ENCODE measurements at regions not wholly inside any gene's neighbourhood (a gene's known extent, or its start where the extent isn't known, plus 50 kb on each side); places are given as distances from the start of the nearest gene placed in this dataset.

GRCh38 chr2:15734674-15735483, 143.2 kb downstream of the DDX1 start:
- no peak overlapping the region for H3K27ac Mint-ChIP-seq
- no peaks in the 10 kb centered on the region for H3K4me1 Mint-ChIP-seq (ENCODE audit: low read depth)
- Histone ChIP-seq H3K9me3 (ENCODE audit: control insufficient read depth in 1 of 2, insufficient read depth in 1 of 2, low read length in 2 of 2) (peaks cover 0 to 6% of the 10 kb centered on the region in 2 experiments), H3K36me3 (ENCODE audit: insufficient read depth, low read length) (no peaks in the 10 kb centered on the region), H3K4me1 (ENCODE audit: insufficient read depth, low read length) (no peaks in the 10 kb centered on the region), H3K27ac (ENCODE audit: low read depth in 1 of 2, low read length in 2 of 2) (no peak overlapping the region), H3K27me3 (ENCODE audit: control insufficient read depth in 1 of 2, insufficient read depth in 2 of 2, low read length in 2 of 2) (no peaks in the 10 kb centered on the region), H3K4me3 (ENCODE audit: low read length) (no peak overlapping the region)
- intact Hi-C loops (cut with DNase I, micrococcal nuclease), result no loop called here
- H3K27me3 Mint-ChIP-seq, result peaks cover 11% of the 10 kb centered on the region
- H3K36me3 Mint-ChIP-seq (ENCODE audit: low read depth), result no peaks in the 10 kb centered on the region
- no peaks in the 10 kb centered on the region for H3K9me3 Mint-ChIP-seq
- ATAC-seq (ENCODE audit: poor library complexity), result no peak
- ChIA-PET POLR2A (no interaction called here), CTCF (no interaction called here)
- no peak for DNase-seq
- no peak for TF ChIP-seq CTCF (IDR thresholded peaks at IDR 0.05)
- H3K4me3 Mint-ChIP-seq, result no peak overlapping the region

DNA sequence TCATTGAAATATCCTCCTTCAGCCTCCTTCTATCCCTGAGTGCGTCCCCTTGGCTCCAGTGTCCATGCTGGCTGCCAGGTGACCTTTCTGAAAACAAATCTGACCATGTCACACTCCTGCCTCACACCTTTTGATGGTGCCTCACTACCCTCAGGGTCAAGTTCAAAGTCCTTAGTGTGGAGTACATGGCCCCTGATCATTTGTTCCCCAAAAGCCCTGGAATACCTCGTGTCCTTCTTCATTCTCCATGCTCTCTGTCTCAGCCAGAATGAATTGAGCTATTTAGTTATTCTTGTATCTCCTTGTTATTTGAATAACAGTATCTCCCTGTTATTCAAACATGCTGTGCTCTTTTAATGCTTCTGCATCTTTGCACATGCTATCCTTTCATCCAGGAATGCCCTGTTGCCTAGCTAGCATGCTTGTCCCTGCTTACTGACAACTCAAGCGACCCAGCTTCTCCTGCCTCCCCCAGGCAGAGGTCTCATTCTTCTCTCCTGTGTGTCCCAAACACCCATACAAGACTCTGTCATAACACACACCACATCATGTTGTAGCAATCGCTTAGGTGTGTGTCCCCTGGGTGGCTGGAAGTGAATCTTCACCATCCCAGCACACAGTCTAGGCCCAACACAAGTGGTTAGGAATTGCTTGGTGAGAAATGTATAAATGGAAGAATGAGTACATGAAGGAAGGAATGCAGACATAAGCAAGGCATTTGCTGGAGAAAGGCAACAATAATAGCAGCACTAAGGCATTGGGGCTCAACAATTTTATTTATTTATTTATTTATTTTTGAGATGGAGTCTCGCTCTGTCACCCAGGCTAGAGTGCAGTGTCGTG, 144.0 kb downstream of the DDX1 start:
- H3K36me3 Mint-ChIP-seq (ENCODE audit: low read depth), result no peaks in the 10 kb centered on the region
- H3K4me3 Mint-ChIP-seq, result no peak overlapping the region
- no peaks in the 10 kb centered on the region for H3K4me1 Mint-ChIP-seq (ENCODE audit: low read depth)
- CTCF ChIA-PET, result no interaction called here
- H3K9me3 ChIP-seq (ENCODE audit: control insufficient read depth in 1 of 2, insufficient read depth in 1 of 2, low read length in 2 of 2), result peaks cover 3% of the 10 kb centered on the region in 2 experiments
- no peak overlapping the region for H3K4me3 ChIP-seq (ENCODE audit: low read length)
- ATAC-seq (ENCODE audit: poor library complexity), result no peak
- H3K36me3 ChIP-seq (ENCODE audit: insufficient read depth, low read length), result no peaks in the 10 kb centered on the region
- no peak overlapping the region for H3K27ac ChIP-seq (ENCODE audit: low read depth in 1 of 2, low read length in 2 of 2)
- H3K9me3 Mint-ChIP-seq, result no peaks in the 10 kb centered on the region
- no peak overlapping the region for H3K27ac Mint-ChIP-seq
- no peak for DNase-seq
- POLR2A ChIA-PET, result no interaction called here
- H3K27me3 ChIP-seq (ENCODE audit: control insufficient read depth in 1 of 2, insufficient read depth in 2 of 2, low read length in 2 of 2), result no peaks in the 10 kb centered on the region
- intact Hi-C loops (cut with DNase I, micrococcal nuclease), result no loop called here
- no peaks in the 10 kb centered on the region for H3K4me1 ChIP-seq (ENCODE audit: insufficient read depth, low read length)
- TF ChIP-seq CTCF (IDR thresholded peaks at IDR 0.05), result no peak
- H3K27me3 Mint-ChIP-seq, result peaks cover 11% of the 10 kb centered on the region

DNA sequence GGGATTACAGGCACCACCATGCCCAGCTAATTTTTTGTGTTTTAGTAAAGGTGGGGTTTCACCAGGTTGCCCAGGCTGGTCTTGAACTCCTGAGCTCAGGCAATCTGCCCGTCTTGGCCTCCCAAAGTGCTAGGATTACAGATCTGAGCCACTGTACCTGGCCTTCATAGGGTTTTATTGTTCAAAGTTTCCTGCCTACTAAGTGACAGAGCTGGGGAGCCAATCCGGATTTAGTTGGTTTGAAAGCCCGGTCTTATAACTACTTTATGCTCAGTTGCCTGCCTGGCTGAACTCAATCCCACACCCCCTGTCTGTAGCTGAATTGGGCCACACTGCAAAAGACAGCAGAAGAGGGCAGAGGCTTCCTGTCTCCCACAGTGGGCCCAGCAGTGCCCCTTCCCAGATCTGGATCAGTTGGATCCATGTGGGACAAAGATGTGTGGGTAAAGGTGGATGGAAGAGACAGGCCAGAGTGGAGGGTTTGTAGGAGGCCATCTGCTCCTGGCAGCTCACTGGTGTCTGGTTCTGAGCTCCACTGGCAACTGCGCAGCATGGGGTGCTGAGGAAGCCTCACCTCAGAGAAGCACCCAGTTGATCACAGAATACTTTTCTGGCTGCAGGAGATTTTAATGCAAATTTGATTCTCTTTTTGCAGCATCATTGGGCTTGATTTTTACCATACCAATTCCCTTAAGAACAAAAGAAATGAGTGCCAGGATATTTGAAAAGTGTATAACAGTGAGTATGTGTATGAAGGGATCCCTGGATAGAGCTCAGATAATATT, 144.9 kb downstream of the DDX1 start:
- Histone ChIP-seq H3K36me3 (ENCODE audit: insufficient read depth, low read length) (no peaks in the 10 kb centered on the region), H3K4me1 (ENCODE audit: insufficient read depth, low read length) (no peaks in the 10 kb centered on the region), H3K4me3 (ENCODE audit: low read length) (no peak overlapping the region), H3K9me3 (ENCODE audit: control insufficient read depth in 1 of 2, insufficient read depth in 1 of 2, low read length in 2 of 2) (peaks cover 0 to 5% of the 10 kb centered on the region in 2 experiments), H3K27ac (ENCODE audit: low read depth in 1 of 2, low read length in 2 of 2) (no peak overlapping the region), H3K27me3 (ENCODE audit: control insufficient read depth in 1 of 2, insufficient read depth in 2 of 2, low read length in 2 of 2) (no peaks in the 10 kb centered on the region)
- CTCF ChIA-PET, result no interaction called here
- POLR2A ChIA-PET, result no interaction called here
- intact Hi-C loops (cut with DNase I, micrococcal nuclease), result no loop called here
- H3K36me3 Mint-ChIP-seq (ENCODE audit: low read depth), result no peaks in the 10 kb centered on the region
- no peak for TF ChIP-seq CTCF (IDR thresholded peaks at IDR 0.05)
- no peaks in the 10 kb centered on the region for H3K9me3 Mint-ChIP-seq
- DNase-seq (no peak), ATAC-seq (ENCODE audit: poor library complexity) (no peak)
- H3K4me1 Mint-ChIP-seq (ENCODE audit: low read depth), result no peaks in the 10 kb centered on the region
- H3K27ac Mint-ChIP-seq, result no peak overlapping the region
- H3K4me3 Mint-ChIP-seq, result no peak overlapping the region
- peaks cover 11% of the 10 kb centered on the region for H3K27me3 Mint-ChIP-seq
